Posterior vena cava (tissue), 2 donors: ENCODE measurements at regions not wholly inside any gene's neighbourhood (a gene's known extent, or its start where the extent isn't known, plus 50 kb on each side); places are given as distances from the start of the nearest gene placed in this dataset.
"Not testable (repeated sequence)": the region's sequence is repeated elsewhere in the genome, so short reads cannot be mapped to it uniquely, and the experiment has no call there.

ENCODE experiments used
- DNase-seq: peaks from one replicate; pipeline ENCODE4 v3.0.0-alpha.2; 2020; ENCODE audit warnings: low spot score
- intact Hi-C, 2 donors: fragments of 100-400 bp; cut with DNase I; formaldehyde crosslinking; loops; one replicate each; pipeline versions ENCODE4 v1.14.1 to v1.14.2; 2022 to 2023
- donor health status: DM: yes; HTN: yes; CAD: no.
- donor health status: DM: yes; HTN: yes; CAD: no.

GRCh38 chr9:40942730-40943129 lies 185.8 kb downstream of the FOXD4L6 start:
- intact Hi-C loops, DNase-seq: not testable (repeated sequence)

- intact Hi-C loops, DNase-seq: not testable (repeated sequence)
These were observed 188.6 kb downstream of the FOXD4L6 start for GRCh38 chr9:40939888-40940209.

- DNase-seq, intact Hi-C loops: not testable (repeated sequence)
These were observed 189.1 kb downstream of the FOXD4L6 start for GRCh38 chr9:40939201-40939887.

GRCh38 chr9:40935336-40935735 lies 193.1 kb downstream of the FOXD4L6 start:
- no peak for DNase-seq
- intact Hi-C loops, result no loop called here

- intact Hi-C loops, DNase-seq: not testable (repeated sequence)
These were observed 194.0 kb downstream of the FOXD4L6 start for GRCh38 chr9:40934480-40934879.

- DNase-seq, intact Hi-C loops: not testable (repeated sequence)
These were observed 198.1 kb downstream of the FOXD4L6 start for GRCh38 chr9:40930426-40930825.

GRCh38 chr9:40929488-40929845 lies 199.0 kb downstream of the FOXD4L6 start:
- DNase-seq, intact Hi-C loops: not testable (repeated sequence)

- intact Hi-C loops, result no loop called here
- no peak for DNase-seq
These were observed 199.5 kb downstream of the FOXD4L6 start for GRCh38 chr9:40928803-40929487.

GRCh38 chr9:40927851-40928802 lies 200.4 kb downstream of the FOXD4L6 start:
- DNase-seq, result no peak
- intact Hi-C loops, result no loop called here

- no peak for DNase-seq
- intact Hi-C loops, result no loop called here
These were observed 201.2 kb downstream of the FOXD4L6 start for GRCh38 chr9:40927260-40927631.

GRCh38 chr9:40926404-40927259 lies 201.8 kb downstream of the FOXD4L6 start:
- DNase-seq, result no peak
- intact Hi-C loops, result no loop called here

- intact Hi-C loops, result no loop called here
- no peak for DNase-seq
These were observed 203.3 kb downstream of the FOXD4L6 start for GRCh38 chr9:40925149-40925548.

- intact Hi-C loops, DNase-seq: not testable (repeated sequence)
These were observed 212.1 kb downstream of the FOXD4L6 start for GRCh38 chr9:40916399-40916783.

- intact Hi-C loops, DNase-seq: not testable (repeated sequence)
These were observed 212.7 kb downstream of the FOXD4L6 start for GRCh38 chr9:40915660-40916398.

- intact Hi-C loops, result no loop called here
- no peak for DNase-seq
These were observed 213.5 kb downstream of the FOXD4L6 start for GRCh38 chr9:40914772-40915659.

- intact Hi-C loops, result no loop called here
These were observed 214.4 kb downstream of the FOXD4L6 start for GRCh38 chr9:40913928-40914673.

More at GRCh38 chr9:40913928-40914673, 214.4 kb downstream of the FOXD4L6 start:
- DNase-seq, result no peak
